Esophagus muscularis mucosa (tissue), 4 donors: ENCODE measurements at regions not wholly inside any gene's neighbourhood (a gene's known extent, or its start where the extent isn't known, plus 50 kb on each side); places are given as distances from the start of the nearest gene placed in this dataset.

Experiments used
- DNase-seq: peaks from one replicate; pipeline ENCODE4 v3.0.0-alpha.2; 2017; ENCODE audit errors: extremely low spot score
- H3K27ac ChIP-seq, 4 donors: fragments of 200-600 bp; sonication (generic); replicated peaks in 1 of 4; 1 replicate in 3 of 4; 2 replicates in 1 of 4; pipeline ENCODE4 v1.5.1; 2016 to 2019; ENCODE audit warnings: mild to moderate bottlenecking in 1 of 4
- H3K27me3 ChIP-seq, 4 donors: fragments of 200-600 bp; sonication (generic); one replicate each; pipeline versions ENCODE4 v1.5.1 to v1.6.0; 2016 to 2019
- H3K36me3 ChIP-seq, 4 donors: fragments of 200-600 bp; sonication (generic); one replicate each; pipeline ENCODE4 v1.5.1; 2016 to 2019
- H3K4me1 ChIP-seq, 4 donors: fragments of 200-600 bp; sonication (generic); one replicate each; pipeline ENCODE4 v1.5.1; 2016 to 2019
- H3K4me3 ChIP-seq, 4 donors: fragments of 200-600 bp; sonication (generic); 1 replicate in 2 of 4; 2 replicates in 2 of 4; pipeline ENCODE4 v1.5.1; 2016 to 2019; ENCODE audit warnings: mild to moderate bottlenecking in 4 of 4, moderate library complexity in 1 of 4
- H3K9me3 ChIP-seq, 4 donors: fragments of 200-600 bp; sonication (generic); 1 replicate in 3 of 4; 2 replicates in 1 of 4; pipeline ENCODE4 v1.5.1; 2016 to 2019
- CTCF ChIP-seq, 3 experiments: fragments of 200-600 bp in 2 of 3; fragments of 450-650 bp in 1 of 3; sonication (generic) in 2 of 3; IDR thresholded peaks; one replicate each; pipeline ENCODE4 v1.5.1; 2017 to 2019; ENCODE audit warnings: antibody characterized with exemption in 3 of 3, mild to moderate bottlenecking in 2 of 3, moderate library complexity in 1 of 3
- EP300 ChIP-seq: sonication (generic); formaldehyde crosslinking; IDR thresholded peaks from one replicate; pipeline ENCODE4 v1.6.1; 2017; ENCODE audit warnings: antibody characterized with exemption
- POLR2A ChIP-seq: fragments of 450-650 bp; IDR thresholded peaks from one replicate; pipeline ENCODE4 v1.6.1; 2017; ENCODE audit warnings: antibody characterized with exemption, moderate library complexity, mild to moderate bottlenecking, low read depth
- POLR2AphosphoS5 ChIP-seq, 2 donors: sonication (generic); formaldehyde crosslinking; IDR thresholded peaks; one replicate each; pipeline ENCODE4 v1.6.1; 2017; ENCODE audit warnings: antibody characterized with exemption in 2 of 2
- WGBS: methylation state at CpG from one replicate; pipeline ENCODE4 v1.1.5; 2018; 5-methylcytosine and 5-hydroxymethylcytosine counted together
- intact Hi-C: fragments of 100-400 bp; cut with DNase I; formaldehyde crosslinking; loops from one replicate; pipeline ENCODE4 v1.15.1; 2023

- H3K36me3 ChIP-seq, result no peaks in the 10 kb centered on the region
- peaks cover 0 to 3% (median 0%) of the 10 kb centered on the region in 4 donors for H3K27me3 ChIP-seq
- no peaks in the 10 kb centered on the region for H3K9me3 ChIP-seq
- TF ChIP-seq CTCF (IDR thresholded peaks at IDR 0.05), result no peak
- no peak for TF ChIP-seq POLR2AphosphoS5 (IDR thresholded peaks at IDR 0.05)
- TF ChIP-seq POLR2A, result no peak
- no peak for TF ChIP-seq EP300
- no peaks in the 10 kb centered on the region for H3K4me1 ChIP-seq
- H3K4me3 ChIP-seq, result no peak overlapping the region
- H3K27ac ChIP-seq, result no peak overlapping the region
- no peak for DNase-seq
- WGBS, result 40% methylated on average over 3 of the region's 3 CpGs
- intact Hi-C loops, result no loop called here
These were observed 53.1 kb upstream of the PLAC1 start for GRCh38 chrX:134711135-134711921.
